Neural cell (in vitro differentiated cells): ENCODE measurements at regions not wholly inside any gene's neighbourhood (a gene's known extent, or its start where the extent isn't known, plus 50 kb on each side); places are given as distances from the start of the nearest gene placed in this dataset.
"Not testable (repeated sequence)": the region's sequence is repeated elsewhere in the genome, so short reads cannot be mapped to it uniquely, and the experiment has no call there.

Experiments used
- CTCF ChIP-seq: fragments of 450-650 bp; IDR thresholded peaks from 2 replicates; pipeline ENCODE4 v1.5.1; 2014; ENCODE audit warnings: antibody characterized with exemption, mild to moderate bottlenecking, moderate library complexity; ENCODE audit not compliant: poor library complexity, severe bottlenecking
- EP300 ChIP-seq: fragments of 450-650 bp; conservative IDR thresholded peaks from 2 replicates; pipeline ENCODE4 v1.6.1; 2014; ENCODE audit warnings: antibody characterized with exemption, mild to moderate bottlenecking, moderate library complexity; ENCODE audit not compliant: poor library complexity, severe bottlenecking
- EZH2 ChIP-seq: fragments of 200-600, 300-800 bp; shearing (Covaris generic), sonication (generic); IDR thresholded peaks from 2 replicates; pipeline ENCODE4 v1.6.1; 2014; ENCODE audit warnings: antibody characterized with exemption, low read length, borderline replicate concordance, mild to moderate bottlenecking; ENCODE audit not compliant: insufficient read depth, poor library complexity, severe bottlenecking

- not testable (repeated sequence) for TF ChIP-seq EZH2, CTCF, EP300
Observed at GRCh38 chr3:124651416-124651815, 78.8 kb upstream of the UMPS start.
